Calu3 (cell line): ENCODE measurements at regions not wholly inside any gene's neighbourhood (a gene's known extent, or its start where the extent isn't known, plus 50 kb on each side); places are given as distances from the start of the nearest gene placed in this dataset.

ENCODE experiments used
- BruUV-seq: library from RNA; stranded (reverse); fragments of 400-500 nt; replicated peaks from 2 replicates; lab custom pipeline; 2021; lab: Mats Ljungman, UMichigan
- CTCF ChIA-PET: fragments of 300-600 bp; sonication (Branson Sonifier 250); formaldehyde crosslinking; loops from one replicate; lab custom pipeline; 2022; ENCODE audit warnings: antibody characterized with exemption; lab: Charles Lee
- DNase-seq: peaks from one replicate; pipeline ENCODE4 v3.0.0; 2022
- H3K27ac Mint-ChIP-seq: one replicate; pipeline ENCODE4 v1.8.0; 2022; ENCODE audit warnings: mixed read lengths; ENCODE audit not compliant: unreplicated experiment
- H3K27me3 Mint-ChIP-seq: one replicate; pipeline ENCODE4 v1.8.0; 2022; ENCODE audit warnings: mixed read lengths; ENCODE audit not compliant: unreplicated experiment
- H3K36me3 Mint-ChIP-seq: one replicate; pipeline ENCODE4 v1.8.0; 2022; ENCODE audit warnings: mild to moderate bottlenecking, moderate library complexity, mixed read lengths; ENCODE audit not compliant: insufficient read depth, unreplicated experiment
- H3K4me1 Mint-ChIP-seq: one replicate; pipeline ENCODE4 v1.8.0; 2022; ENCODE audit warnings: mild to moderate bottlenecking, low read depth, mixed read lengths; ENCODE audit not compliant: unreplicated experiment
- H3K4me3 Mint-ChIP-seq: one replicate; pipeline ENCODE4 v1.8.0; 2022; ENCODE audit warnings: mild to moderate bottlenecking, low read depth, moderate library complexity, mixed read lengths; ENCODE audit not compliant: unreplicated experiment
- H3K9me3 Mint-ChIP-seq: one replicate; pipeline ENCODE4 v1.8.0; 2022; ENCODE audit warnings: low read depth, mixed read lengths; ENCODE audit not compliant: unreplicated experiment
- CTCF ChIP-seq: fragments of 200-600 bp; IDR thresholded peaks from one replicate; pipeline ENCODE4 v1.8.0; 2022; ENCODE audit warnings: antibody characterized with exemption; ENCODE audit not compliant: unreplicated experiment
- intact Hi-C: fragments of 100-400 bp; cut with micrococcal nuclease; formaldehyde crosslinking; loops from one replicate; pipeline ENCODE4 v1.10.0; 2022; ENCODE audit not compliant: unreplicated experiment

DNA sequence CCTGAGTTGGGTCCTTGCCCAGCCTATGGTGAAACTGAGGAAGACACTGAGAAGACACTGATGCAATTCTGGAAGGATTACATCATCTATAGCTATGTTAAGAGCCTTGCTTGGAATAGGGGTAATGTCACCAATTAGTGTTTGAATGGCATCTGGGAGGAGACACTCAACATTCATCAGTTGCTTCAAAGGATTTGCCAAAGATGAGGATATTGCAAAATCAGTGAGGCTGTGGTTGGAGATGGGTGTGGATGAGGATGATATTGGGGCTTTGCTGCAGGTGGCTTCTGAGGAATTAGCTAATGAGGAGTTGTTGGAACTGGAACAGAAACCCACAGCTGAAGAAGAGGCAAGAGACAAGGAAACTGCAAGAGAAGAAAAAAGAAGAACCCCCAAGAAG, 146.7 kb upstream of the SP4 start:
- CTCF ChIA-PET = no interaction called here
- peaks cover 12% of the 10 kb centered on the region for H3K27me3 Mint-ChIP-seq
- BruUV-seq = no TSS peak
- intact Hi-C loops = no loop called here
- no peak for DNase-seq
- no peak for TF ChIP-seq CTCF
- H3K36me3 Mint-ChIP-seq = no peaks in the 10 kb centered on the region
- H3K4me1 Mint-ChIP-seq = no peaks in the 10 kb centered on the region
- H3K4me3 Mint-ChIP-seq = no peak overlapping the region
- H3K9me3 Mint-ChIP-seq = no peaks in the 10 kb centered on the region
- H3K27ac Mint-ChIP-seq = no peak overlapping the region

DNA sequence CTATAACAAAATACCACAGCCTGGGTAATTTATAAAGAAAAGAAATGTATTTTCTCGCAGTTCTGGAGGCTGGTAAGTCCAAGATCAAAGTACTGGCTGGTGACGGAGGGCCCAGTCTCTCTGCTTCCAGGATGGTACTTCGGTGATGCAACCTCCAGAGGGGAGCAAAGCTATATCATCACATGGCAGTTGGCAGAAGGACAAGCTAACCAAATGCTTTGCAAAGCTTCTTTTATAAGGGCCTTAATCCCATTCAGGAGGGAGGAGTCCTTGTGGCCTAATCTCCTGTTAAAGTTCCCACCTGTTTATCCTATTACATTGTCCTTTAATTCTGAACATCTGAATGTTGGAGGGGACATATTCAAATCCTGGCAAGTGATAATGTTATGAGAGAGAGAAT, 134.1 kb upstream of the SP4 start:
- Mint-ChIP-seq H3K4me1 (no peaks in the 10 kb centered on the region), H3K27ac (no peak overlapping the region), H3K36me3 (no peaks in the 10 kb centered on the region), H3K9me3 (no peaks in the 10 kb centered on the region), H3K27me3 (no peaks in the 10 kb centered on the region), H3K4me3 (no peak overlapping the region)
- BruUV-seq = no TSS peak
- CTCF ChIA-PET = interaction anchor here (0.5 kb wide), 1 partner anchor 107 kb away, joined by 3 read pairs; no protein-coding TSS in a partner anchor
- intact Hi-C loops = no loop called here
- DNase-seq = no peak
- TF ChIP-seq CTCF = no peak

DNA sequence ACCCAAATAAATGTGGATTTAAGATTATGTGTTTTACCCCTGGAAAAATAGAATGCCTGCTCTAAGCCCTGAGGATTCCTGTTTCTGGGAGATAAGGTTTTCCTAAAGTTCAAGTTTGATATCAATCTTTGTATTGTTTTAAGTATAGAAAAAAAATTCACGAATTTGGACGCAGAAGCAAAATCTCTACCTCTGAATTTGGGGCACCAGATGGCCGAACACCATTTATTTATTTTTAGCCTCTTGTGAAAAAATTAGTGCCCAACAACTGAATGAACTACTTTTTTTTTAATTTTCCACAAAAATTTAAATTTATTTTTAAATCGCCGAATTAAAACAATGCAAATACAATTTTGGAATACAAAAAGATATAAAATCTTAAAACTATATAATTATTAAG, 128.1 kb upstream of the SP4 start:
- no peak overlapping the region for H3K4me3 Mint-ChIP-seq
- no peak overlapping the region for H3K27ac Mint-ChIP-seq
- BruUV-seq = no TSS peak
- CTCF ChIA-PET = interaction anchor here (1.2 kb wide), 1 partner anchor 37 kb away, joined by 3 read pairs; no protein-coding TSS in a partner anchor
- H3K36me3 Mint-ChIP-seq = no peaks in the 10 kb centered on the region
- no peaks in the 10 kb centered on the region for H3K9me3 Mint-ChIP-seq
- intact Hi-C loops = loop anchor here (5.0 kb wide), 1 partner anchor 203 kb away; no protein-coding TSS in a partner anchor
- no peak for DNase-seq
- no peaks in the 10 kb centered on the region for H3K27me3 Mint-ChIP-seq
- peaks cover 5% of the 10 kb centered on the region for H3K4me1 Mint-ChIP-seq
- TF ChIP-seq CTCF = no peak

GRCh38 chr7:21300692-21301091, 127.2 kb upstream of the SP4 start:
- CTCF ChIA-PET = no interaction called here
- no peaks in the 10 kb centered on the region for H3K36me3 Mint-ChIP-seq
- no TSS peak for BruUV-seq
- peak; percentile 51 for TF ChIP-seq CTCF
- no peaks in the 10 kb centered on the region for H3K9me3 Mint-ChIP-seq
- H3K4me3 Mint-ChIP-seq = no peak overlapping the region
- intact Hi-C loops = loop anchor here (5.0 kb wide), 1 partner anchor 202 kb away; no protein-coding TSS in a partner anchor
- peaks cover 15% of the 10 kb centered on the region for H3K4me1 Mint-ChIP-seq
- no peak overlapping the region for H3K27ac Mint-ChIP-seq
- no peaks in the 10 kb centered on the region for H3K27me3 Mint-ChIP-seq
- peak; percentile 23 for DNase-seq
